HG02970 (cell line): ENCODE measurements at regions not wholly inside any gene's neighbourhood (a gene's known extent, or its start where the extent isn't known, plus 50 kb on each side); places are given as distances from the start of the nearest gene placed in this dataset.

Source experiments
- ATAC-seq: cut with Tn5 transposase; IDR thresholded peaks from one replicate; pipeline ENCODE4 v1.9.1; 2021; ENCODE audit warnings: mild to moderate bottlenecking, moderate library complexity, moderate number of reproducible peaks; ENCODE audit not compliant: unreplicated experiment, low FRiP score

DNA sequence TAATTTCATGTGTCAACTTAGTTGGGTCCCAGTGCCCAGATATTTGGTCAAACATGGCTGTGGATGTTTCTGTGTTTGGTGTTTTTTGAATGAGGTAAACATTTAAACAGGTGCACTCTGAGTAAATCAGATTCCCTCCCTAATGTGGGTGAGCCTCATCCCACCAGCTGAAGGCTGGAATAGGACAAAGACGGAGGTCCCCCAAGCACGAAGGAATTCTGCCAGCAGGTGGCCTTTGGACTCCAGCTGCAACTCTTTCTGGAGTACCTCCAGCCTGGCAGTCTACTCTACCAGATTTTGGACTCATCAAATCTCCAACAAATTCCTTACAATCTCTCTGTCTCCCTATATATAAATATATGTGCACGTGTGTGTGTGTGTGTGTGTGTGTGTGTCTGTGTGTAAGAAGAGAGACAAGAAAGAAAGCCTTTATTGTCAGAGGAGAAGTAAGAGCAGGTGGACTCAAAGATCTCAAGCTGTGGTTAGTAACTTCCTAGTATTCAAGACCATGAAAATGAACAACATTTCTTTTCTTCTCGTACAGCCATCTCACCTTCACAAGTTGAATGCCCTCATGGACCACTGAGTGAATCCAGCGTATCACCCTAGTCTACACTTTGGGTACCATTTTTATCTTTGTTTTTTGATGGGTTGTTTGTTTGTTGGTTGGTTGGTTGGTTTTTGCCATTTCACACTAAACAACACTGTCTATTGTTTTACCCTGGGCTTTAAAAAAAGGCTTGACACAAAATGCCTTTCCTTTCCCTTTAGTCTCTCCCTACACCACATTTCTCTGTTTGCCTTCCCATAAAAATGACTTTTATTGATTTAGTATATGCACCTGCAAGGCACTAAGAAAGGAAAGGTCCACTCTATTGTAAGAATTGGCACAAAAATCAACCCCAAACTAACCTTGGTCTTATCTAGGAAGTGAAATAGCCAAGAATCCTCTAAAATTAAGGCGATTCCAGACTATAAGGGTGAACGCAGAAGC, 118.7 kb downstream of the TENT4A start:
- ATAC-seq: no peak

DNA sequence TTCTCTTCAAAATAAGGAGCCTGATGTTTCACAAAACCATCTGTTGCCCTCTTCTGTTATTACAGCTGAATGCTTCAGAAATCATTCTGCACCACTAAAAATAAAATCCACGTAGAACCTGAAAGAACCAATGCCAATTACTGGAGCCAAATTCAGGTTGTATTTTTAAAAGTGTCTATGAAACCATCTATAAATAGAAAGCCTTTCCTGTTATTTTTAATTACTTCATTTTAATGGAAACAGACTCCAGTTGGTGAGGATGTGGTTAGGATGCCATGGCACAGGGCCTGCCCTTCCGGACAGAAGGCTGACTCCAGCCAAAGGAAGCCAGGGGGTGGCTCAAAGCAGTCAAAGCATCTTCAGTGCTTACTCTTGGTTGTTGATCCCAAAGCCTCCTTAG, 119.8 kb downstream of the TENT4A start:
- ATAC-seq: no peak

DNA sequence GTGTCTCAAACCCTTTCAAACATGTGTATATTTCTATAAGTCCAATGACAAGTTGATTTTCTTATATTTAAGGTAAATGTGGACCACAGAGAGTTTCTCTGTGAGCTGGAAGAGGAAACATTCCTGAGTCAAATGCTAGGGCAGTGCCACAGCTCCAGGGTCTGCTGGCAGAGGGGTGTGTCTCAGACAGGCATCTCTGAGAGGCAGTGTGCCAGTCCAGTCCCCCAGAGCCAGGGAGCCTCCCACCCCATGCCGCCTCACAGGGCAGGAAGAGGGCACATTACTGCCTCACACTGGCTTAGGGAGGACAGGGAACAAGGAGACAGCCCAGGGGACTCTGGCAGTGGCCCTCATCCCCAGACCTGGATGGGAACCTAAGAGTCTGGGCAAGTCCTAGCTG, 120.2 kb downstream of the TENT4A start:
- no peak for ATAC-seq

DNA sequence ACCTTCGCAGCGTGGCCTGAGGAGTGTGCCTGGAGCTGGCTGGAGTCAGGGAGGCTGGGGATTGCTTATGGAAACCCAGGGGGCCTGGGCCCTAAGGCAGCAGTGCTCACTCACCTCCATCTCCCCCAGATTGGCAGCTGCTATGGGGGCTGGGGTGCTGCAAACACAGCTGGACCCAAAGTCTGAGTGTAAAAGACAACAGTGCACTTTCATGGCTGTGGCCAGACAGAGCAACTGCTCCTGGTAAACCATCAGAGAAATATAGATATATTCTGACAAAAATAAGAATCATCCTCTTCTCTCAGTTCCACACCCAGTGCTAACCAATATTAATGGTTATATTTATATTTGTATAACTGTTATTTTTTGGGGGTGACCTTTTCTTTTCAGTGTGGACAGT, 123.9 kb downstream of the TENT4A start:
- ATAC-seq: no peak

DNA sequence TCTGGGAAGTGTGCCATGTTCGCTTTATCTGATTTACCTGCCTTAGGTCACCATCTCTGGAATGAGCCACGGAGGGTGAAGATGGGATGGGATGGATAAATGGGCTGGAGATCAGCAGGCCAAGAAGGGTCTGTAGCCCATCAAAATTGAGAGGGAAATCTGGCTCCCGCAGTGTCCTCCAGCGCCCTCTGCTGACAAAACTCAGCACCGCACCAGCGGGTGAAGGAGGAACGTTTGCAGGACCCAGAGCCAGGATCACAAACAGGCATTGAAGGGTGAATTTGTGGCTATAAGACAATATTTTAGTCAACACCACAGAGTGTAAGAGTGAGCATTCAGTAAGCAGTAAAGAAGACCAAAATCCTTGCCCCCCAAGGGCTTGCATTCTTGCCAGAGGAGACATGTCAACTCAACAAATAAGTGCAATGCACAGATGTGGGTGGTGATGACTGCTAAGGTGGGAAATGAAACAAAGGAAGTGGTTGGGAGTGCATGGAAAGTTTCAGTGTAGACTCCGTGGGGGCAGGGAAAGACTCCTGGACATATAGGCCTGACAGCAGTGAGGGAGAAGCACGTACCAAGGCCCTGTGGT, 124.4 kb downstream of the TENT4A start:
- no peak for ATAC-seq

DNA sequence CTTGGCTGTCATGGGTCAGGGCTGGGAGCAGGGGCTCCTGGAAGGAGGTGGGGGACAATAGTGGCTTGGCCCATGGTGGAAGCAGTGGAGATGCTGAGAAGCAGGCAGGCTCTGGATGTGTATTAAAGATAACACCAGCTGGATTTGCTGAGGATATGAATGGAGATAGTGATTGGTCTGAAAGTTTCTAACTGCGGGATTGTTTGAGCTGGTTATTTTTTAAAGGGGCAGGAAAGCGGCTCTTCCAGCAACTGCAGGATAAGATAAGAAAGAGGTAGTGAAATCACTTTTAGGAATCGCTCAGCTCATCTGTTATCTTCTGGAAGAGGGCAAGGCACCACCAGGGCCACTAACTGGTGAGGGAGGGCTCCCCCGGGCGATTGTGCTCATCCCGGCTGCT, 125.5 kb downstream of the TENT4A start:
- no peak for ATAC-seq

DNA sequence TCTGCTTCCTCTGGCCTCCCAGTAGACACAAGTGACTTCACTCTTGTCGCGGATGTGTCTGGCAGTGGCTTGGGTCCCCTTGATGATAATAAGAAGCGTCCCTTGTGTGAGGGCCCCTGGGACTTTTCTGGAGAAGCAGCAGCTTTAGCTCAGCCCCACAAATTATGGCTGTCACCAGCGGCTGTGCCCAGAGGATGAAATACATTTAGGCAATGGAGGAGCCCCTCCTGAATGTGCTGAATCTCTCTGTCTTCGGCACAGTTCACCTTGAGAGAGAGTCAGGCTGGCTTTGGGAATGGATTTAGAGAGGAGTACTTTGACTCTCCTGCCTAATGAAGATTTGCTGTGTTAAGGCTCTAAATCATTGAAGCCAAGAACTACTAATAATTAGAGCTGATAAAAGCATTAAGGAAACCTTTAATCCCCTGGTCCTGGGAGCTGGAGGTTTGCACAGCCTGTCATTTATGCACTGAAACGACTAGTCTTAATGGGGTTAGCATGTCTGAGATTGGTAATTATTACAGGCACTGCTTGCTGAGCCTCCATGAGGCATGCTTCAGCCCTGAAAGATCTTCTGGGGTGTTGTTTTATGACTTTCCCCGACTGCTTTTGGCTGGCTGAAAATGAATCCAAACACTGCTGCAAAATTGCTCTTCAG, 127.0 kb downstream of the TENT4A start:
- ATAC-seq: no peak

DNA sequence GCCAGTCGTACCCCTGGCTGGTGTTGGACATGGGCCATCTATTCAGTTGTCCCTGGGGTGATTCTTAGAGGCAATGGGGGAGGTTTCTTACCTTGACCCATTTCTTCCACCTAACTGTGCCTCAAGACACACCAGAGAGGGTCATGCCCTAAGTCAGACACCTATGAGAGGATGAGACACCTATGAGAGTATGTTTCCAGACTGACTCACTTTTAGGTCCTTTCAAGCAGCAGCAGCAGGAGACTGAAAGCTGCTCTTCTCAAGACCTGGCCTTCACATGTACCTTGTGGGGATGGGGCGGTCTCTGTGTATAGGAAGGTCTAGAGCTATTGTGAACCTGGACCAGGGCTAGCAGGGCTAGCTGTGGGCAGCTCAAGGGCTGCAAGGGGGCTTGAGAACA, 130.1 kb downstream of the TENT4A start:
- ATAC-seq: no peak

DNA sequence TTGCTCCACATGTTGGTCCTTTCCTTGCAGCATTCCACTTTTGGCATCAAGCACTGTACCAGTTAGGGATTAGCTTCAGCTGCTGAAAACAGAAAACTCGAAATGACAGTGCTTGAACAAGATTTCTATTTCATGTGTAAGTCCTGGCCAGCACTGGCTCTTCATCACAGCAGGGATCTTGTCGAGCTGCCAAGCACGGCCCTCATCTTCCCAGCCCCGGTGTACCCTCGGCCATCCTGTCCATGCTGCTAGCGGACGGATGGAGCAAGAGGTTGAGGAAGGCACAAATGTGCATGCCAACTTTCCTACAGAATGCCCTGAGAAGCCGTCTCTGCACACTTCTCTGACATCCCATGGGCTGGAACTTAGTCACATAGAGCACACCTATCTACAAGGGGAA, 130.6 kb downstream of the TENT4A start:
- ATAC-seq: no peak

DNA sequence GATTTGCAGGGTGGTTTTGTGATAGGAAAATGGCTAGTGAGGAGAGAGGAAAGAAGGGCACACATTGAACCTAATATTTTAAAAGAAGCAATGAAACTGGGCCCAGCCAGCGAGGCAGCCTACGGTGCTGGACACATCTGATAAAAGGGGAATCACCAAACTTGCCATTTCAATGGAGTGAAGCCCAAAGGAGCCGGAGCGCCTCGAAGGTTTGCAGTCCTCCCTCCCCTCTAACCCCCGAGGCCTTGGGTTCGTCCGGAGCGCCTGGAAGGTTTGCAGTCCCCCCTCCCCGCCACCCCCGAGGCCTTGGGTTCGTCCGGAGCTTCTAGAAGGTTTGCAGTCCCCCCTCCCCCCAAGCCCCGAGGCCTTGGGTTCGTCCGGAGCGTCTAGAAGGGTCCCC, 132.6 kb downstream of the TENT4A start:
- no peak for ATAC-seq

DNA sequence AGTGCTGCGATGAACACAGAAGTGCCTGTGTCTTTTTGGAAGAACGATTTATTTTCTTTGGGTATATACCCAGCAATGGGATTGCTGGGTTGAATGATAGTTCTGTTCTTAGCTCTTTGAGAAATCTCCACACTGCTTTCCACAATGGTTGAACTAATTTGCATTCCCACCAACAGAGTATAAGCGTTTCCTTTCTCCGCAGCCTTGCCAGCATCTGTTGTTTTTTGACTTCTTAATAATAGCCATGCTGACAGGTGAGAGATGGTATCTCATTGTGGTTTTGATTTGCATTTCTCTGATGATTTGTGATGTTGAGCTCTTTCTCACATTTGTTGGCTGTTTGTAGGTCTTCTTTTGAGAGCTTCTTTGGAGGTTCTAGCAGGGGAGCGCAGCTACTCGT, 134.6 kb downstream of the TENT4A start:
- ATAC-seq: no peak

DNA sequence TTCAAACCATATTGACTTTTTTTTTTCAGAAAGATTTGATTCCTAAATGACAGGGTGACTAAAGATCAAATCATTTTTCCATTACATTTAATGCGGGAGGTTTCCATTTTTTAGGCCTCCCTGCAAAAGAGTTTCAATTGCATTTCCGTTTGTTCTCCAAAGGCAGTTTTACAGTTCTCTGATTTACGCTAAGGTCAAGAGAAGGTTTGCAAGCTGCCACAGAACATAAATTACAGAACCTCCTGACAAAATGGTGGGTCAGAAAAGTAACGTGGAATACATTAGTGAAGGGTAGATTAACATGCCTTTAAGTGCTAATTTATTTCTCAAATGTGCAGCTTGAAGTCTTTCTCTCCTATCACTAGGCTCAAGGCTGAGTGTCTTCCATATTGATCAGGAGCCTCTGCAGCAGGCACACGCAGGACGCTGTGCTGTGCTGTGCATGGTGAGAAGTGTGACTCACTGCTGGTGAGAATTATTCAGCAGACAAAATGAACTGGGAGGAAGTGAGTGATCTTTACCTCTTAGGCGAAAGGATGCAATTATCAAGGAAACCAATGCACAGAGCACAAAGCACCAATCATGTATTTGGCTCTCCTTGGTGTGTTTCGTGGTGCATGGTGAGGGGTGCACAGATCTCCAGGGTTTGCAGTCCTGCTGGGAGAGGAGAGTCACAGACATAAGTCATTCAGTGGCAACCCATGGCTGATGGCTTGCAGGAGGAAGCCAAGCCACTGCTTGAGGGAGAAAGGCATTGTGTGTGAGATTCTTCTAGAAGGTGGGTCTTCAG, 136.3 kb downstream of the TENT4A start:
- ATAC-seq: no peak

DNA sequence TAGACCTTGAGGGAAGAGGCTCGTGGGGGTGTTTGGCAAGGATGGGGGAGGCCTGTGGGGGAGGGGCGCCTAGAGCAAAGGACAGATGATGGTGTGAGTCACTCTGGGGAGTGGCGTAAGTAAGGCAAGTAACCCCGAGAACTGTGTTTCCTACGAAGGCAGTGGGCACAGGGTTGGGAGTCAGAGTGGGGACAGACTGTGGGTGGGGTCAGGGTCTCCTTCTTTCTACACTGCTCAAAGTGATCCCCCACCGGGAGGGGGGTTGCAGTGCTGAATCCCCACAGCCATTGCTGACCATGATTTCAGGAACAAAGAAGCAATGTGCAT, 136.8 kb downstream of the TENT4A start:
- ATAC-seq: no peak

DNA sequence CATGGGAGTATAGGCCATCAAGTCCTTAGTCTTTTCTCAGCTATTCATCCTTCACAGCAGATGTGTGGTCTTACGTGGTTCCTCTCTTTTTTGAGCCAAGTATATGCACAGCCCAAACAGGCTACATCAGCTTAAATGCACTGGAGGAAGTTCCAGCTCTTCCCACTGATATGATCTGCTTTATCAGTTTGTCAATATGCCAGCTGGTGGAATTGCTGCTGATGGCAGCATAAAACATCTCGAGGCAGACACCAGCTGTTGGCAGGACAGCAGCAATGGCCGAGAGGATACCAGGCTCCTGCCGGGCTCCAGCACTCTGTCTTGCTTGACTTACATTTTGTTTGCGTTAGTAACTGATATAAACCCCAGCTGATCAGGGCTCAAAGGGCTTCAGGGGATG, 143.4 kb downstream of the TENT4A start:
- ATAC-seq: no peak

DNA sequence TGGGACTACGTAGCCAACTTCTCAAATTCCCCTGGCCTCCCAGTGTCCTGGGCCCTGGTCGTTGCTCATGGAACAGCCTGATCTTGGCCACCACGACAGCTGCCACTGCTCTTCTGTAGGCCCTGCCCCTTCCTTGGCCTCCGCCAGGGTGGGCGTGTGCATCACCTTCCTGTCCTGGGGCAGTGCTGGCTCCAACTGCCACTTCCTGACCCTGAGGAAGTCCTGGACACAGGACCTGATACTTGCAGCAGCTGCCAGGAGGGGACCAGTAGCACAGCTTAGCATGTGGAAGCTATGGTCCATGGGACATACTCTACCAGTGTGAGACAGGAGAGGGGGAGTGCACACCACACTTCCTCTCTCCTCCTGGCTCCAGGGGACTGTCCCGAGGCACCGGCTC, 145.2 kb downstream of the TENT4A start:
- ATAC-seq: no peak

DNA sequence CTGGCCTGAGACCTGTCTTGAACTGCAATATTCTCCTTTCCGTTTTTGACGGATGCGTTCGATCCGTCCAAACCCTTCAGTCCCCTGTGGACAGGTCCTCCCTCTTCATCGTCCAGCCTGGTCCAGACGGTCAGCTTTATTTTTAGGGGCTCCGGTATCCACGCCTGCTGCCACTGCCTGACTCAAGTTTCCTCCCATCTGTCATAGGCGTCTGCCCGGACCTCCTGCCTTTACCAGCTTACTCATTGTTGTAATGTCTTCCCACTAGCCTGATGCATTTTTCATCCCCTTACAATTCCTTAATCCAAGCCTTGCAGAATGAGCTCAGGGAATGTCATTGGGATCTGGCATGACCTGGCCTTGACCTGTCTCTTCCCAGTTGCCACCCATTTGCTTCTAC, 145.8 kb downstream of the TENT4A start:
- no peak for ATAC-seq

DNA sequence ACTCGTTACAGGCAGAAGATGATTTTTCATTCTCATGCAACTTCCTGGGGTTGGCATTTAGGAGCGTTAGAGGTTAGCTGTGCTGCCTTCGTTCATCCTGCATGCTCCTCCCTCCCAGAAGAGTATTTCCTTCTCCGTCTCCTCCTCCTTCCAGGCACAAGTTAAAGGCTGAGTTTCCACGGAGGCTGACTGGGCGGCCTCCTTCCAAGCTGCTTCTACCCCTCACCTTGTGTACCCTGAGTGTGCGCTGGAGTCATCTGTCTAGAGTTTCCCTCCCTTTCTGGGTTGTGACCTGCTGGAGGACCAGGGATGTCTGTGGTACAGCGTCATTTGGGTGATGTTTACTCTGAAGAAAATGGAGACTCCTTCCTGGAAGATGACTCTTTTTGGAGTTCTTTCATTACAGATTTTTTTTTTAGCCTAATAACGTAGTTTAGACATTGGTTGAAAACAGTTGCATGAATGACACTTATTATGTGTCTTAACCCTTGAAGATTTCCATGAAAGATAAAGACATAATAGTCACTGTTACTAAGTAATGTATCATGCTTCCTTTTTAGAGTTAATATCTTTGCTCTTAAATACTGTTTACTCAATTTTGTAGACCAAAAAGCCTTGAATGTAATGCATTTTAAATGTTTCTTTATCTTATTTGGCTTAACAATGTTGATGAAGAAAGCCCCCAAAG, 146.9 kb downstream of the TENT4A start:
- no peak for ATAC-seq

DNA sequence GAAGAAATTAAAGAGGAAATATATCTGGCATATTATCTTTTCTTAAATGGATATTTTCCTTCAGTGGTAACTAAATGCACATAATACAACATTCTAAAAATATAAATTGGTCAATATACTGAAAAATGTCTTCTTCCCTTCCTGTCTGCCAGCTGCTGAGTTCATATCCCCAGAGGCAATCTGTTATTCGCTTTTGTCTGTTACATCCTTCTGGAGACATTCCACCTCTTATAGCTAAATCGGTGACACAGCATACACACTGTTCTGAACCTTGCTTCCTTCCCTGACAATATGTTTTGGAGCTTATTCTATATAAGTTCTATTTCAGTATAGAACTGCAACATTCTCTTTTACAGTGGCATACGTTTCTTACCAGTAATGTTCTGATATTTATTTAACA, 147.8 kb downstream of the TENT4A start:
- ATAC-seq: no peak

DNA sequence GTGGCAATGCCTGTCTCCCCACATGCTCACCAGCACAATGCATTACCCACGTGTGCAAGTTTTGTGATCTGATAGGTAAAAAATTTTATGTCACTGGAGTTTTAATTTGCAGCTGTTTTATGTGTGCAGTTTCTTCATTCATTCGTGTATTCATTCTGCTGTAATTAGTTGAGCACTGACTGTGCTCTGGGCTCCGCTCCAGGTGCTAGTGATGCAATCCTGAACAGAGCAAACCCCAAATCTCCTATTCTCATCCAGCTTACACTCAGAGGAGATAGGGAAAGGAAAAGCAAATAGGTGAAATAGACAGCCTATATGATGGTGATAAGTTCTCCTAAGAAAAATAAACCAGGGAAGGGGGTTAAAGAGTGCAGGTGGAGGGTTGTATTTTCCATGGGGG, 148.4 kb downstream of the TENT4A start:
- no peak for ATAC-seq

DNA sequence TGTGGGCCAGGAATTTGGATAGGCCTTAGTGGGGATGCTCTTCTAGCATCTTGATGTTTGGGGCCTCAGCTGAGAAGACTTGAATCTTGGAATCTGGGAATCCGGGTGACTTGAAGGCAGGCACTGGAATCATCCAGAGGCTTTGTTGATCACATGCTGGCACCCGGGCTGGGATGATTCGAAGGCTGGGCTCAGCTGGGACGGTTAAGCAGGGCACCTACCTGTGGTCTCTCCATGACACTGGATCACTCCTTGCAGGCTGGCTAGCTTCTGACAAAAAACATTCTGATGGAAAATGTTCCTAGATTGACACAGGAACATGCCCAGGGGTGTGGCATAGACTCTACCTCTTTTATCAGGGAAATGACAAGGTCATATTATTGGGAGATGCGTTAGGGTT, 149.1 kb downstream of the TENT4A start:
- ATAC-seq: no peak
